Epithelial cell of proximal tubule (primary cell): ENCODE measurements at regions not wholly inside any gene's neighbourhood (a gene's known extent, or its start where the extent isn't known, plus 50 kb on each side); places are given as distances from the start of the nearest gene placed in this dataset.

Experiments used
- DNase-seq: peaks from one replicate; pipeline ENCODE4 v3.0.0-alpha.2; 2011; ENCODE audit warnings: low read depth
- H3K4me3 ChIP-seq: 2 replicates; pipeline ENCODE4 v1.5.1; 2011; ENCODE audit warnings: low read depth, mild to moderate bottlenecking, low read length
- CTCF ChIP-seq: conservative IDR thresholded peaks from 2 replicates; pipeline ENCODE4 v1.5.1; 2012; ENCODE audit warnings: low read depth, mild to moderate bottlenecking, low read length

- TF ChIP-seq CTCF = no peak
- H3K4me3 ChIP-seq = no peak overlapping the region
- DNase-seq = no peak
These were observed 235.3 kb upstream of the GOLIM4 start for GRCh38 chr3:168330983-168331382.

GRCh38 chr3:168327856-168328255, 232.1 kb upstream of the GOLIM4 start:
- no peak for DNase-seq
- no peak for TF ChIP-seq CTCF

GRCh38 chr3:168325684-168326083, 230.0 kb upstream of the GOLIM4 start:
- H3K4me3 ChIP-seq = no peak overlapping the region
- TF ChIP-seq CTCF = no peak
- DNase-seq = no peak

More at GRCh38 chr3:168327856-168328255, 232.1 kb upstream of the GOLIM4 start:
- no peak overlapping the region for H3K4me3 ChIP-seq

GRCh38 chr3:168322941-168323340, 227.2 kb upstream of the GOLIM4 start:
- H3K4me3 ChIP-seq = no peak overlapping the region
- DNase-seq = no peak
- TF ChIP-seq CTCF = no peak

- no peak for DNase-seq
- TF ChIP-seq CTCF = no peak
- H3K4me3 ChIP-seq = no peak overlapping the region
These were observed 218.4 kb upstream of the GOLIM4 start for GRCh38 chr3:168314166-168314565.

- H3K4me3 ChIP-seq = no peak overlapping the region
- no peak for DNase-seq
- TF ChIP-seq CTCF = no peak
These were observed 217.3 kb upstream of the GOLIM4 start for GRCh38 chr3:168312984-168313383.

- no peak for TF ChIP-seq CTCF
- H3K4me3 ChIP-seq = no peak overlapping the region
- DNase-seq = no peak
These were observed 212.2 kb upstream of the GOLIM4 start for GRCh38 chr3:168307893-168308292.
